ENCODE measurements at regions not wholly inside any gene's neighbourhood (a gene's known extent, or its start where the extent isn't known, plus 50 kb on each side); places are given as distances from the start of the nearest gene placed in this dataset. TPM values are rescaled to one million over a fixed set of nuclear protein-coding genes. Genes with fewer than 3 reads are reported as not detected.
"Not testable (repeated sequence)": the region's sequence is repeated elsewhere in the genome, so short reads cannot be mapped to it uniquely, and the experiment has no call there.

DNA sequence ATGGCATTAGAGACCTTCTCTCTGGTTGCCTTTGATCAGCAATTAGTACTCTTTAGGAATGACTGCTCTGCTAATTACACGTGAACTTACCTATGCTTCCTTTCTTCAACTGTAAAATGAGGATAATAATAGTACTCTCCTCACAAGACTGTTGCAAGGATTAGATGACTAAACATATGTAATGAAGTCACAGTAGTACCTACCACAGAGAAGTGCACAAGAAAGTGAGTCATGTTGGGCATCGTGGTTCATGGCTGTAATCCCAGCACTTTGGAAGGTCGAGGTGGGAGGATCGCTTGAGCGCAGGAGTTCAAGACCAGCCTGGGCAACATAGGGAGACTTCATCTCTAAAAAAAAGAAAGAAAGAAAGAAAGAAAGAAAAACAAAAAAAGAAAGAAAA, 68.1 kb upstream of the AK4 start:
- peaks cover 4 to 9% (median 7%) of the 10 kb centered on the region in 4 donors for H3K4me1 Mint-ChIP-seq
- H3K27me3 Mint-ChIP-seq, result peaks cover 0 to 7% (median 2%) of the 10 kb centered on the region in 5 donors
- POLR2A ChIA-PET, result no interaction called here
- H3K9me3 Mint-ChIP-seq, result no peaks in the 10 kb centered on the region
- no peak overlapping the region for H3K4me3 Mint-ChIP-seq
- no peak overlapping the region for H3K27ac Mint-ChIP-seq
- no peak for ATAC-seq
- no peak for DNase-seq
- no peaks in the 10 kb centered on the region for H3K36me3 Mint-ChIP-seq

DNA sequence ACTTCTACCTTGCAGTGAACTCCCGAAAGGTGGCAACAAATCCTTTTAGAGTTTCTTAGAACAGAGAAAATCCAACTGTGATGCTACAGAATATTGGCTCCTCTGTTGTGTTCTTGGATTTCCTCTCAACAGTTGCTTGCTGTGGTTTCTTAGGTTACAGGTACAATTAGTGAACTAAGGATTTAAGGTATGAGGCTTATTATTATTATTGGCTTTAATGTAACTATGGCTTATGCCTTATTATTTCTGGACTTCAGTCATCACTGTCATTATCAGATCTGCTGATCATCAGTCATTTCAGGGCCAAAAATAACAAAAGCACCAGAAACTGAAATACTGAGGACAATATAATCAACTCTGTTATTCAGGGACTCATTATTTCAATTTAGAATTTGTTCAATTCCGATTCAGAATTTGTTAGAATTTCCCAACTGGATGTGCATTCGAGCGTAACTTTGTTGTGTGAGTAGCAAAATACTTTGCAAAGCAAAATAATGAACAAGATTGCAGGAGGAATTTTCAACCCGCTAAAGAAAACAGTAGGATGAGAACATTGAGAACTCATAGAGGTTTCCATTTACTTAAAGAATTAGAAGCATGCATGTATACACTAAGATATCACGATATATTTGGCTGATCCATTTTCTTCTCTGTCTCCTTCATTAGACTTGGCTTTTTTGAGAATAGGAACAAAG, 65.5 kb upstream of the AK4 start:
- Mint-ChIP-seq H3K27me3 (peaks cover 0 to 7% (median 3%) of the 10 kb centered on the region in 5 donors), H3K9me3 (peaks cover 0 to 9% (median 6%) of the 10 kb centered on the region in 9 donors), H3K27ac (no peak overlapping the region), H3K4me1 (no peaks in the 10 kb centered on the region), H3K36me3 (peaks cover 0 to 8% (median 6%) of the 10 kb centered on the region in 3 donors), H3K4me3 (no peak overlapping the region)
- POLR2A ChIA-PET, result no interaction called here
- DNase-seq, result no peak
- ATAC-seq, result no peak

DNA sequence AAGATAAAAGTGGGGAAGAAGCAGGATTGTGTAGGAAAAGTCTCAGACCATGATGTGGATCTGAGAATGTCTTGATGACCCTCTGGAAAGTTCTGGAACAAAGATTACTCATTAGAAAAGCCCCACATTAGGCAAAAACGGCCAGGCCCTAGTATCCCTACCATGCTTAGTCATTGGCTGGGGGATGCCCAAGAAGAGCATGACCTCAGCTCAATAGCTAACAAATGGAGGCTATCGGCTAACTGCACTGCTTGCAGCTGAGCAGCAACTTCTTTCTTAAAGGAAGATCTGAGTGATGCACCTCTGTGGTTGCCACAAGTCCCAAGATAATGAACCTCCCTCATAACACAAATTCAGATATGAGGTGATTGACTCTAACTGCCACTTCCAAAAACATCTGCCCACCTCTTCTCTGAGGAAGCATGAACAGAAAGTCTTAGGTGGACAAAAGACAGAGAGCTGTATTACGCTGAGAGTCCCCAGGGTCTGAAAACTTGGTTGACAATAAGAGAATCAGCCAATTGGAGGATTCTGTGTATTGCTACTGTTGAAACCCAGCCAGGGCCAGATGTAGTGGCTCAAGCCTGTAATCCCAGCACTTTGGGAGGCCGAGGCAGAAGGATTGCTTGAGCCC, 64.6 kb upstream of the AK4 start:
- ATAC-seq, result no peak
- no peaks in the 10 kb centered on the region for H3K4me1 Mint-ChIP-seq
- H3K9me3 Mint-ChIP-seq, result peaks cover 0 to 14% (median 9%) of the 10 kb centered on the region in 9 donors
- peaks cover 0 to 12% (median 8%) of the 10 kb centered on the region in 3 donors for H3K36me3 Mint-ChIP-seq
- H3K4me3 Mint-ChIP-seq, result no peak overlapping the region
- POLR2A ChIA-PET, result no interaction called here
- H3K27me3 Mint-ChIP-seq, result peaks cover 0 to 7% (median 3%) of the 10 kb centered on the region in 5 donors
- no peak overlapping the region for H3K27ac Mint-ChIP-seq
- DNase-seq, result no peak

DNA sequence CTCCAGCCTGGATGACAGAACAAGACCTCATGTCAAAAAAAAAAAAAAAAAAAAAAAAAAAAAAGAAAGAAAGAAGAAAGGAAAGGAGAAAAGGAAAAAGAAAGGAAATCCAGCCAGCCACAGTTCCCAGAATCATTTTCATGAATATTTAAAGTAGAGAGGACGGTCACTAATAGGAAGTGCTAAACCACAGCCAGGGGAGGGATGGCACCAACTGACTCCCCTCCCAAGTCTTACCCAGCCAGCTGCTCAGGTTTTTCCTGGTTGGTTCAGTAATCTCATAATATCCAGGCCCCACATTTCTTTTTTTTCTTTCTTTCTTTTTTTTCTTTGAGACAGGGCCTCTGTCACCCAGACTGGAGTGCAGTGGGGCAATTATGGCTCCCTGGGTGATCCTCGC, 63.9 kb upstream of the AK4 start:
- POLR2A ChIA-PET, result no interaction called here
- ATAC-seq (no peak), DNase-seq (no peak)
- H3K27ac Mint-ChIP-seq, result no peak overlapping the region
- H3K4me1 Mint-ChIP-seq, result no peaks in the 10 kb centered on the region
- peaks cover 0 to 4% (median 3%) of the 10 kb centered on the region in 5 donors for H3K27me3 Mint-ChIP-seq
- H3K4me3 Mint-ChIP-seq, result no peak overlapping the region
- H3K9me3 Mint-ChIP-seq, result peaks cover 0 to 14% (median 9%) of the 10 kb centered on the region in 9 donors
- H3K36me3 Mint-ChIP-seq, result peaks cover 0 to 12% (median 8%) of the 10 kb centered on the region in 3 donors

DNA sequence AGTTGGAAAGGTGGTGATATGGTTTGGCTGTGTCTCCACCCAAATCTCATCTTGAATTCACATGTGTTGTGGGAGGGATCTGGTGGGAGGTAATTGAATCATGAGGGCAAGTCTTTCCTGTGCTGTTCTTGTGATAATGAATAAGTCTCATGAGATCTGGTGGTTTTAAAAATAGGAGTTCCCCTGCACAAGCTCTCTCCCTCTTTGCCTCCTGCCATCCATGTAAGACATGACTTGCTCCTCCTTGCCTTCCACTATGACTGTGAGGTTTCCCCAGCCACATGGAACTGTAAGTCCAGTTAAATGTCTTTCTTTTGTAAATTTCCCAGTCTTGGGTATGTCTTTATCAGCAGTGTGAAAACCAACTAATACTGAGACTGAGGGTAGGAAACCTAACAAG, 60.5 kb upstream of the AK4 start:
- H3K27ac Mint-ChIP-seq, H3K4me3 Mint-ChIP-seq, DNase-seq, H3K27me3 Mint-ChIP-seq, H3K4me1 Mint-ChIP-seq, ATAC-seq, POLR2A ChIA-PET: not testable (repeated sequence)
- Mint-ChIP-seq H3K36me3 (peaks cover 0 to 12% (median 8%) of the 10 kb centered on the region in 3 donors), H3K9me3 (peaks cover 0 to 14% (median 9%) of the 10 kb centered on the region in 9 donors)

DNA sequence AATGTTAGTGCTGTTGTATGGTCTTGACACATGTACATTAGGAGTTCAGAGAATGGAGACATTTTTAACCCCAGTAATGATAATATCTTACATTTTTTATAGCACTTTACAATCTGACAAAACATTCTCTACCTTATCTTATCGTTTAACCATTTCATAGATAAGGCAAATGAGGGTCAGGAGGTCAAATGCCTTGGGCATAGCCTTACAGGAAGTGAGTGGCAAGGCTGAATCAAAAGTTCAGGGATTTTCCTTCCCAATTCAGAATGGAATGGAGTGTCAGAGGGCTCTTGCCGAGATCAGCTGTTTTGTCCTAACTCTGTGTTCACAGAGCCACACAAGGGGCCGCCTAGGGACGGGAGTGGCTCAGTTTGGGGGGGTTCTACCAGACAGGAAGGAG, 57.6 kb upstream of the AK4 start:
- H3K27ac Mint-ChIP-seq, result no peak overlapping the region
- peaks cover 0 to 14% (median 9%) of the 10 kb centered on the region in 9 donors for H3K9me3 Mint-ChIP-seq
- ATAC-seq, result no peak
- peaks cover 0 to 1% (median 0%) of the 10 kb centered on the region in 5 donors for H3K27me3 Mint-ChIP-seq
- H3K4me1 Mint-ChIP-seq, result no peaks in the 10 kb centered on the region
- H3K4me3 Mint-ChIP-seq, result no peak overlapping the region
- no peak for DNase-seq
- POLR2A ChIA-PET, result no interaction called here
- peaks cover 0 to 12% (median 8%) of the 10 kb centered on the region in 3 donors for H3K36me3 Mint-ChIP-seq

DNA sequence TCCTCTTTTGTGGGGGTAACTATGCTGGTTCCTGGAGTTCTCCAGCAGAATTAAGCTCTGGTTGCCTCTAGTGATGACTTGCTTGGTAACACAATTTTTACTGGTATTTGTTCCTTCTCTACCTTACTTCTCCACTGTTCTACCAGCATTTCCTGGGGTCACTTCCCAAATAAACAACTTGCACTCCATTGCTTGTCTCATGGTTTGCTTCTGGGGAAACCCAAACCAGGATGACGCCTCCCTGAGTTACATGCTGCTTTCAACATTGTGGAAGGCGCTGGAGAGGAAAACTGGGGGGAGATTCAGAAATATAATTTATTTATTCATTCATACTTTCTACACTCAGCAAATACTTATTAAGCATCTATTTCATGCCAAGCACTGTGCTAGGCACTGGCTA, 55.3 kb upstream of the AK4 start:
- Mint-ChIP-seq H3K4me1 (no peaks in the 10 kb centered on the region), H3K4me3 (no peak overlapping the region), H3K27ac (peak overlapping the region in 1 of 10 donors; percentile 39), H3K27me3 (peaks cover 0 to 6% (median 0%) of the 10 kb centered on the region in 5 donors), H3K9me3 (peaks cover 0 to 5% (median 2%) of the 10 kb centered on the region in 9 donors), H3K36me3 (peaks cover 0 to 2% (median under 1%) of the 10 kb centered on the region in 3 donors)
- ATAC-seq, result no peak
- POLR2A ChIA-PET, result no interaction called here
- no peak for DNase-seq

DNA sequence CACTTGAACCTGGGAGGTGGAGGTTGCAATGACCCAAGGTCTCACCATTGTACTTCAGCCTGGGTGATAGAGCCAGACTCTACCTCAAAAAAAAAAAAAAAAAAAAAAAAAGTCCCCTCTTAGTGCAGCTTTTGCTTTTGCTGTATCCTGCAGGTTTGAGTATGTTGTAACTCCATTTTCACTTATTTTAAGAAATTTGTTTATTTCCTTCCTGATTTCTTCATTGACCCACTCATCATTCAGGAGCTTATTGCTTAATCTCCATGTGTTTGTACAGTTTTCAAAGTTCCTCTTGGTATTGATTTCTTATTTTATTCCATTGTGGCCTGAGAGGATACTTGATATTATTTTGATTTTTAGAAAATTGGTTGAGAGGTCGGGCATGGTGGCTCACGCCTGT, 50.9 kb upstream of the AK4 start:
- Mint-ChIP-seq H3K27me3 (peaks cover 0 to 7% (median 0%) of the 10 kb centered on the region in 5 donors), H3K9me3 (peaks cover 0 to 44% (median 14%) of the 10 kb centered on the region in 9 donors), H3K27ac (no peak overlapping the region), H3K4me3 (no peak overlapping the region), H3K36me3 (peaks cover 0 to 19% (median 6%) of the 10 kb centered on the region in 3 donors), H3K4me1 (no peaks in the 10 kb centered on the region)
- DNase-seq (no peak), ATAC-seq (no peak)
- POLR2A ChIA-PET, result no interaction called here

Small RNA genes lying in the stretch of these regions (microRNA-seq; reads per million reads assigned to microRNA genes)
- gene MIR101-1 (ENCODE audit: borderline microRNAs expressed) (140 reads per million, percentile 69 among the genes with 10 or more reads in this experiment), gene MIR3671 (ENCODE audit: borderline microRNAs expressed) (not detected)

Data from naive thymus-derived CD8-positive, alpha-beta T cell (primary cell).